Uterus (tissue), 3 donors: ENCODE measurements at regions not wholly inside any gene's neighbourhood (a gene's known extent, or its start where the extent isn't known, plus 50 kb on each side); places are given as distances from the start of the nearest gene placed in this dataset.
A peak's percentile ranks its signal among the peaks of the same experiment; 100 is the strongest.

Source experiments
- DNase-seq, 2 donors: peaks; one replicate each; pipeline ENCODE4 v3.0.0-alpha.2; 2019 to 2020
- H3K27ac ChIP-seq, 2 donors: fragments of 200-600 bp; sonication (generic); 1 replicate in 1 of 2; 2 replicates in 1 of 2; pipeline ENCODE4 v1.5.1; 2016 to 2018
- H3K27me3 ChIP-seq, 2 donors: fragments of 200-600 bp; sonication (generic); one replicate each; pipeline ENCODE4 v1.5.1; 2018 to 2019; ENCODE audit warnings: control low read depth in 1 of 2
- H3K36me3 ChIP-seq, 2 donors: fragments of 200-600 bp; sonication (generic); one replicate each; pipeline ENCODE4 v1.5.1; 2019; ENCODE audit warnings: control low read depth in 1 of 2
- H3K4me1 ChIP-seq, 2 donors: fragments of 200-600 bp; sonication (generic); one replicate each; pipeline ENCODE4 v1.5.1; 2018 to 2019; ENCODE audit warnings: control low read depth in 1 of 2
- H3K4me3 ChIP-seq, 2 donors: fragments of 200-600 bp; sonication (generic); 1 replicate in 1 of 2; 2 replicates in 1 of 2; pipeline ENCODE4 v1.5.1; 2018 to 2019; ENCODE audit warnings: mild to moderate bottlenecking in 1 of 2
- H3K9me3 ChIP-seq, 2 donors: fragments of 200-600 bp; sonication (generic); one replicate each; pipeline ENCODE4 v1.5.1; 2019; ENCODE audit warnings: control low read depth in 1 of 2
- CTCF ChIP-seq, 4 experiments: fragments of 200-600 bp in 2 of 4; fragments of 450-650 bp in 2 of 4; sonication (generic) in 2 of 4; IDR thresholded peaks; one replicate each; pipeline ENCODE4 v1.5.1; 2016 to 2019; ENCODE audit warnings: antibody characterized with exemption in 4 of 4, mild to moderate bottlenecking in 2 of 4, moderate library complexity in 1 of 4
- POLR2A ChIP-seq, 2 donors: fragments of 450-650 bp; IDR thresholded peaks; one replicate each; pipeline ENCODE4 v1.6.1; 2016; ENCODE audit warnings: antibody characterized with exemption in 2 of 2, mild to moderate bottlenecking in 1 of 2, moderate library complexity in 1 of 2
- intact Hi-C: fragments of 100-400 bp; cut with DNase I; formaldehyde crosslinking; loops from one replicate; pipeline ENCODE4 v1.15.1; 2023; ENCODE audit warnings: low total_unique reads
- donor health status: DM: yes; HTN: yes; CAD: no.

- Histone ChIP-seq H3K4me3 (no peak overlapping the region), H3K36me3 (no peaks in the 10 kb centered on the region), H3K27me3 (no peaks in the 10 kb centered on the region), H3K27ac (peak overlapping the region; percentile 28 to 39), H3K4me1 (no peaks in the 10 kb centered on the region), H3K9me3 (no peaks in the 10 kb centered on the region)
- intact Hi-C loops, result no loop called here
- peak; percentile 40 to 46 for DNase-seq
- TF ChIP-seq POLR2A (IDR thresholded peaks at IDR 0.05) (no peak), CTCF (IDR thresholded peaks at IDR 0.05) (no peak)
Observed at GRCh38 chr1:94327001-94327690, 89.8 kb upstream of the ARHGAP29 start.

GRCh38 chr1:94326329-94326728 is 88.9 kb upstream of the ARHGAP29 start:
- intact Hi-C loops, result no loop called here
- Histone ChIP-seq H3K27ac (peak overlapping the region; percentile 20 to 39), H3K36me3 (no peaks in the 10 kb centered on the region), H3K4me1 (no peaks in the 10 kb centered on the region), H3K4me3 (no peak overlapping the region), H3K9me3 (no peaks in the 10 kb centered on the region), H3K27me3 (no peaks in the 10 kb centered on the region)
- no peak for DNase-seq
- TF ChIP-seq POLR2A (IDR thresholded peaks at IDR 0.05) (no peak), CTCF (IDR thresholded peaks at IDR 0.05) (no peak)

DNA sequence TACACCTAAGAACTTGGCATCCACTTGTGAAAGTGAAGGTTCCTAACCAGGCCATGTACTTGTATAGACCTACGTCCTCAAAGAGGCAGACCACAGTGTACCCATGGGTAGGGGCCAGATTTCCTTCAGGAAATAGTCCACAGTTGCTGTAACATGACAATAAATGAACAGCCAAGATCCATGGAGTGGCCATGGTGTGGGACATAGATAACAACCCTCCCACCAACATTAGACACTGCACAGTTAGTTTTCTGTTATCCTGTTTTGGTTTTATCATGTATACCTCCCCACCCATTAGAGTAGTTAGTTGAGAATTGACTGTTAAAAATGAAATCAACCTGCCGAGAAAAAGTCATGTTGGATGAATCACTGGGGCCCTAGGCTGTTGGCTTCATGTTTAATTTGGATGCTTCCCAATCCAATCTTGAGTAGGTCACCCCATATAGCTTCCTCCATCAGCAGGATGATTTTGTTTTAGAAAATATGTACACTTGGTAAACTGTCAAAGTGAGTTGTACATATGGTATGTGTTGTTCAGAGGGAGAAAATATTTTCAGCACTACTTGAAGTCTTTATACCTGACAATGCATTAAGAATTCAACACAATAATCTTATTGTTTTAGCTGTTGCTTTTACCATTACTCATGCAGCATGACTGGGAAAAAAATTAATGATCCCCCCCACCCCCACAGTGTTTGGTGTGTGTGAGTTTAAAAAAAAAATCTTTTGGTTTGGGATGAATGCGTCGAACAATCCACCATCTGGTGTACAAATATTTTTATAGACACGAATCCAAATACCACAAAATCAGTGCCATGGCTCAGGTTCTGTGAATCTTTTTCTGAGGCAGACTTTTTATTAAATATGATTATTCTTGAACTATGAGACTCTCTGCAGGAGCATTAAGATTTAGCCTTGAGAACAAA is 88.3 kb upstream of the ARHGAP29 start:
- Histone ChIP-seq H3K27me3 (no peaks in the 10 kb centered on the region), H3K9me3 (no peaks in the 10 kb centered on the region), H3K4me1 (no peaks in the 10 kb centered on the region), H3K27ac (peak overlapping the region; percentile 20 to 39), H3K4me3 (no peak overlapping the region), H3K36me3 (no peaks in the 10 kb centered on the region)
- DNase-seq, result no peak
- intact Hi-C loops, result no loop called here
- no peak for TF ChIP-seq POLR2A (IDR thresholded peaks at IDR 0.05)
- no peak for TF ChIP-seq CTCF (IDR thresholded peaks at IDR 0.05)

- no peak for DNase-seq
- no peak overlapping the region for H3K4me3 ChIP-seq
- H3K27ac ChIP-seq, result no peak overlapping the region
- TF ChIP-seq POLR2A (IDR thresholded peaks at IDR 0.05), result no peak
- TF ChIP-seq CTCF (IDR thresholded peaks at IDR 0.05), result no peak
- no peaks in the 10 kb centered on the region for H3K27me3 ChIP-seq
- H3K4me1 ChIP-seq, result no peaks in the 10 kb centered on the region
- intact Hi-C loops, result no loop called here
- no peaks in the 10 kb centered on the region for H3K36me3 ChIP-seq
- no peaks in the 10 kb centered on the region for H3K9me3 ChIP-seq
Observed at GRCh38 chr1:94324178-94324544, 86.8 kb upstream of the ARHGAP29 start.
